Hypothalamus (tissue), 51 donors: ENCODE measurements at regions not wholly inside any gene's neighbourhood (a gene's known extent, or its start where the extent isn't known, plus 50 kb on each side); places are given as distances from the start of the nearest gene placed in this dataset.
"Not testable (repeated sequence)": the region's sequence is repeated elsewhere in the genome, so short reads cannot be mapped to it uniquely, and the experiment has no call there.

Experiments used
- DNase-seq, 51 donors: peaks; one replicate each; lab custom pipeline; 2025; lab: John Stamatoyannopoulos, UW

- DNase-seq, result no peak
Measured at GRCh38 chr18:46179306-46179705, 75.1 kb downstream of the HAUS1 start.

- DNase-seq, result no peak
Measured at GRCh38 chr18:46182633-46183358, 78.6 kb downstream of the HAUS1 start.

GRCh38 chr18:46184296-46184695, 80.1 kb downstream of the HAUS1 start:
- not testable (repeated sequence) for DNase-seq

- DNase-seq, result no peak
Measured at GRCh38 chr18:46184727-46185126, 80.5 kb downstream of the HAUS1 start.

GRCh38 chr18:46190667-46191066, 86.5 kb downstream of the HAUS1 start:
- no peak for DNase-seq

- no peak for DNase-seq
Measured at GRCh38 chr18:46196627-46197243, 92.5 kb downstream of the HAUS1 start.

- no peak for DNase-seq
Measured at GRCh38 chr18:46199515-46200147, 95.4 kb downstream of the HAUS1 start.

- not testable (repeated sequence) for DNase-seq
Measured at GRCh38 chr18:46200178-46201055, 96.2 kb downstream of the HAUS1 start.

- DNase-seq, result no peak
Measured at GRCh38 chr18:46204143-46204542, 100.0 kb downstream of the HAUS1 start.

GRCh38 chr18:46207985-46208384, 103.8 kb downstream of the HAUS1 start:
- DNase-seq, result no peak

- DNase-seq, result no peak
Measured at GRCh38 chr18:46209161-46209560, 105.0 kb downstream of the HAUS1 start.

- no peak for DNase-seq
Measured at GRCh38 chr18:46211816-46212215, 107.6 kb downstream of the HAUS1 start.

- no peak for DNase-seq
Measured at GRCh38 chr18:46212398-46212797, 108.2 kb downstream of the HAUS1 start.

- no peak for DNase-seq
Measured at GRCh38 chr18:46213295-46213694, 109.1 kb downstream of the HAUS1 start.

GRCh38 chr18:46214435-46214834, 110.2 kb downstream of the HAUS1 start:
- DNase-seq, result no peak

- no peak for DNase-seq
Measured at GRCh38 chr18:46215902-46216723, 111.9 kb downstream of the HAUS1 start.

GRCh38 chr18:46220116-46220515, 115.9 kb downstream of the HAUS1 start:
- DNase-seq, result no peak

- no peak for DNase-seq
Measured at GRCh38 chr18:46222093-46222492, 117.9 kb downstream of the HAUS1 start.

- DNase-seq, result no peak
Measured at GRCh38 chr18:46222710-46223360, 118.7 kb downstream of the HAUS1 start.
